SH-SY5Y (cell line): ENCODE measurements at regions not wholly inside any gene's neighbourhood (a gene's known extent, or its start where the extent isn't known, plus 50 kb on each side); places are given as distances from the start of the nearest gene placed in this dataset.

Experiments
- GATA2 ChIP-seq: IDR thresholded peaks from 2 replicates; pipeline ENCODE4 v1.6.1; 2011; ENCODE audit warnings: mild to moderate bottlenecking, low read depth, low read length
- GATA3 ChIP-seq: IDR thresholded peaks from 2 replicates; pipeline ENCODE4 v1.6.1; 2011; ENCODE audit warnings: low read depth, mild to moderate bottlenecking, low read length, moderate library complexity

GRCh38 chr4:177494791-177495190 lies 52.6 kb upstream of the AGA start:
- TF ChIP-seq GATA3 (no peak), GATA2 (no peak)

- TF ChIP-seq GATA3 (no peak), GATA2 (no peak)
Measured at GRCh38 chr4:177499537-177499936, 57.3 kb upstream of the AGA start.

- no peak for TF ChIP-seq GATA2
- no peak for TF ChIP-seq GATA3
Measured at GRCh38 chr4:177505171-177505615, 63.0 kb upstream of the AGA start.

- TF ChIP-seq GATA3: no peak
- no peak for TF ChIP-seq GATA2
Measured at GRCh38 chr4:177508662-177509061, 66.4 kb upstream of the AGA start.

GRCh38 chr4:177509226-177509745 lies 67.0 kb upstream of the AGA start:
- TF ChIP-seq GATA2 (no peak), GATA3 (no peak)

GRCh38 chr4:177511611-177512010 lies 69.4 kb upstream of the AGA start:
- no peak for TF ChIP-seq GATA3
- no peak for TF ChIP-seq GATA2

- TF ChIP-seq GATA2 (no peak), GATA3 (no peak)
Measured at GRCh38 chr4:177512646-177513045, 70.4 kb upstream of the AGA start.

GRCh38 chr4:177517862-177518261 lies 75.6 kb upstream of the AGA start:
- TF ChIP-seq GATA2: no peak
- TF ChIP-seq GATA3: no peak

- TF ChIP-seq GATA2 (no peak), GATA3 (no peak)
Measured at GRCh38 chr4:177519481-177520260, 77.4 kb upstream of the AGA start.

GRCh38 chr4:177528620-177529019 lies 86.4 kb upstream of the AGA start:
- TF ChIP-seq GATA2: no peak

- no peak for TF ChIP-seq GATA3
- no peak for TF ChIP-seq GATA2
Measured at GRCh38 chr4:177530561-177530960, 88.3 kb upstream of the AGA start.

- no peak for TF ChIP-seq GATA2
- no peak for TF ChIP-seq GATA3
Measured at GRCh38 chr4:177532358-177532757, 90.1 kb upstream of the AGA start.

GRCh38 chr4:177546745-177547144 lies 104.5 kb upstream of the AGA start:
- TF ChIP-seq GATA2: no peak
- no peak for TF ChIP-seq GATA3

GRCh38 chr4:177547985-177548384 lies 105.7 kb upstream of the AGA start:
- TF ChIP-seq GATA3: no peak
- TF ChIP-seq GATA2: no peak

- TF ChIP-seq GATA3 (no peak), GATA2 (no peak)
Measured at GRCh38 chr4:177555007-177555574, 112.9 kb upstream of the AGA start.

GRCh38 chr4:177557416-177557815 lies 115.2 kb upstream of the AGA start:
- TF ChIP-seq GATA2: no peak
- no peak for TF ChIP-seq GATA3
